ENCODE measurements at regions not wholly inside any gene's neighbourhood (a gene's known extent, or its start where the extent isn't known, plus 50 kb on each side); places are given as distances from the start of the nearest gene placed in this dataset.

- no peak overlapping the region for H3K4me3 ChIP-seq
- WGBS, 2 donors, result 76 to 78% methylated on average over 5 of the region's 5 CpGs
- no peak overlapping the region for H3K27ac ChIP-seq
Measured at GRCh38 chr12:58285551-58285950, 344.2 kb downstream of the ATP23 start.

GRCh38 chr12:58286353-58286752 is 345.0 kb downstream of the ATP23 start:
- H3K9me3 ChIP-seq, result peaks cover 0 to 2% (median 0%) of the 10 kb centered on the region in 3 donors
- H3K4me3 ChIP-seq, result no peak overlapping the region
- no peak overlapping the region for H3K27ac ChIP-seq
- H3K27me3 ChIP-seq, result no peaks in the 10 kb centered on the region
- TF ChIP-seq CTCF (IDR thresholded peaks at IDR 0.05) (no peak), POLR2A (IDR thresholded peaks at IDR 0.05) (no peak)
- H3K4me1 ChIP-seq, result no peaks in the 10 kb centered on the region
- intact Hi-C loops (cut with DNase I), result no loop called here
- DNase-seq, result no peak
- no peaks in the 10 kb centered on the region for H3K36me3 ChIP-seq

More at GRCh38 chr12:58285551-58285950, 344.2 kb downstream of the ATP23 start:
- H3K36me3 ChIP-seq, result no peaks in the 10 kb centered on the region
- intact Hi-C loops (cut with DNase I), result no loop called here
- DNase-seq, result no peak
- no peaks in the 10 kb centered on the region for H3K27me3 ChIP-seq
- peaks cover 0 to 6% (median 0%) of the 10 kb centered on the region in 3 donors for H3K9me3 ChIP-seq
- no peak for TF ChIP-seq CTCF (IDR thresholded peaks at IDR 0.05)
- no peaks in the 10 kb centered on the region for H3K4me1 ChIP-seq

- H3K27me3 ChIP-seq, result no peaks in the 10 kb centered on the region
- no peak for DNase-seq
- H3K4me1 ChIP-seq, result no peaks in the 10 kb centered on the region
- 63 to 81% methylated on average over 6 of the region's 6 CpGs for WGBS, 2 donors
- no peaks in the 10 kb centered on the region for H3K9me3 ChIP-seq
- no peak overlapping the region for H3K4me3 ChIP-seq
- intact Hi-C loops (cut with DNase I), result no loop called here
- no peak overlapping the region for H3K27ac ChIP-seq
- H3K36me3 ChIP-seq, result no peaks in the 10 kb centered on the region
- TF ChIP-seq CTCF (IDR thresholded peaks at IDR 0.05) (no peak), POLR2A (IDR thresholded peaks at IDR 0.05) (no peak)
Measured at GRCh38 chr12:58288190-58288589, 346.8 kb downstream of the ATP23 start.

- Histone ChIP-seq H3K4me1 (no peaks in the 10 kb centered on the region), H3K9me3 (no peaks in the 10 kb centered on the region), H3K4me3 (no peak overlapping the region), H3K27ac (no peak overlapping the region), H3K36me3 (no peaks in the 10 kb centered on the region), H3K27me3 (no peaks in the 10 kb centered on the region)
- 27 to 36% methylated on average over 1 of the region's 1 CpG for WGBS, 2 donors
- no peak for DNase-seq
- TF ChIP-seq POLR2A (IDR thresholded peaks at IDR 0.05) (no peak), CTCF (IDR thresholded peaks at IDR 0.05) (no peak)
- intact Hi-C loops (cut with DNase I), result no loop called here
Measured at GRCh38 chr12:58291106-58291505, 349.7 kb downstream of the ATP23 start.

- no peaks in the 10 kb centered on the region for H3K36me3 ChIP-seq
- intact Hi-C loops (cut with DNase I), result no loop called here
- no peak for DNase-seq
- WGBS, 2 donors, result 91 to 92% methylated on average over 2 of the region's 2 CpGs
- H3K27me3 ChIP-seq, result no peaks in the 10 kb centered on the region
- no peaks in the 10 kb centered on the region for H3K4me1 ChIP-seq
- no peak for TF ChIP-seq CTCF (IDR thresholded peaks at IDR 0.05)
- TF ChIP-seq POLR2A (IDR thresholded peaks at IDR 0.05), result no peak
- no peaks in the 10 kb centered on the region for H3K9me3 ChIP-seq
- no peak overlapping the region for H3K27ac ChIP-seq
- H3K4me3 ChIP-seq, result no peak overlapping the region
Measured at GRCh38 chr12:58293308-58293982, 352.1 kb downstream of the ATP23 start.

All from esophagus squamous epithelium (tissue), 5 donors.